Kidney epithelial cell (primary cell): ENCODE measurements at regions not wholly inside any gene's neighbourhood (a gene's known extent, or its start where the extent isn't known, plus 50 kb on each side); places are given as distances from the start of the nearest gene placed in this dataset.
"Not testable (repeated sequence)": the region's sequence is repeated elsewhere in the genome, so short reads cannot be mapped to it uniquely, and the experiment has no call there.

Experiments
- DNase-seq: peaks from one replicate; pipeline ENCODE4 v3.0.0-alpha.2; 2010; ENCODE audit warnings: low read depth
- H3K27me3 ChIP-seq: 2 replicates; pipeline ENCODE4 v1.6.0; 2011; ENCODE audit warnings: low read length; ENCODE audit not compliant: control insufficient read depth, insufficient read depth
- H3K36me3 ChIP-seq: 2 replicates; pipeline ENCODE4 v1.5.1; 2011; ENCODE audit warnings: low read length; ENCODE audit not compliant: control insufficient read depth, insufficient read depth
- H3K4me3 ChIP-seq: 2 replicates; pipeline ENCODE4 v1.5.1; 2011; ENCODE audit warnings: low read depth, mild to moderate bottlenecking, control low read depth, low read length
- CTCF ChIP-seq: IDR thresholded peaks from 2 replicates; pipeline ENCODE4 v1.5.1; 2011; ENCODE audit warnings: mild to moderate bottlenecking, moderate library complexity, low read length, control low read depth, inconsistent platforms; ENCODE audit not compliant: insufficient read depth, poor library complexity, severe bottlenecking

- no peak for DNase-seq
- Histone ChIP-seq H3K4me3 (no peak overlapping the region), H3K36me3 (no peaks in the 10 kb centered on the region), H3K27me3 (no peaks in the 10 kb centered on the region)
- TF ChIP-seq CTCF, result no peak
Measured at GRCh38 chr7:45420843-45421495, 153.2 kb upstream of the ADCY1 start.

- Histone ChIP-seq H3K27me3 (no peaks in the 10 kb centered on the region), H3K36me3 (no peaks in the 10 kb centered on the region), H3K4me3 (no peak overlapping the region)
- DNase-seq, result no peak
- no peak for TF ChIP-seq CTCF
Measured at GRCh38 chr7:45421806-45422205, 152.4 kb upstream of the ADCY1 start.

GRCh38 chr7:45430397-45430796 lies 143.8 kb upstream of the ADCY1 start:
- H3K36me3 ChIP-seq, result no peaks in the 10 kb centered on the region
- no peak overlapping the region for H3K4me3 ChIP-seq
- H3K27me3 ChIP-seq, result no peaks in the 10 kb centered on the region
- DNase-seq, result no peak
- TF ChIP-seq CTCF, result no peak

DNA sequence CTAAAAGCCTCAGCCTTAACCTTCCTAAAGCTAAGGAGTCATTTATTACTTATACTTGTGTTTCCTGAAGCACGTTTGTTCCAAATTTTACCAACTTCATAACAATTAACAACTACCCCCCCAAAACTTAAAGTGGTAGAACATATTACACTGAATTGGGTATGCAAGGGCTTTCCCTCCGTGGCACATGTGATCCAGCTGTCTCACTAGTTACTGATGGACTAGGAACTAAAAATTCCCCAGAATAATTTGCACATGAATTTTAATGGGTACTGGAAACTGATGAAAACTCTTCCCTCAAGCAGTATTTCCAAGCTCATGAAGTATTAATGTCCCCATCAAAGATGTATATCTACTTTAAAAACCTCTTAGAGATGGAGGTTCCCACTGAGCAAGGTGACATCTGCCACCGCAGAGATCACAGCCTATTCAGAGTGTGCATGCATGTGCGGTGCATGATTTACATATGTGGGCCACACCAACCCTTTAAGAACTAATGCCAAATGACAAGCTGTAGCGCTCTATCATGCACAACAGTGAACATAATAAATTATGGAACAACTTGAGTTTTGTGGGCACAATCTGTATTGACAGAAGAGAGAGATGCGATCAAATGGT lies 139.9 kb upstream of the ADCY1 start:
- no peaks in the 10 kb centered on the region for H3K36me3 ChIP-seq
- no peak for TF ChIP-seq CTCF
- no peaks in the 10 kb centered on the region for H3K27me3 ChIP-seq
- no peak for DNase-seq
- H3K4me3 ChIP-seq, result no peak overlapping the region

GRCh38 chr7:45435131-45435530 lies 139.0 kb upstream of the ADCY1 start:
- Histone ChIP-seq H3K36me3 (no peaks in the 10 kb centered on the region), H3K4me3 (no peak overlapping the region), H3K27me3 (no peaks in the 10 kb centered on the region)
- TF ChIP-seq CTCF, result no peak
- DNase-seq, result no peak

DNA sequence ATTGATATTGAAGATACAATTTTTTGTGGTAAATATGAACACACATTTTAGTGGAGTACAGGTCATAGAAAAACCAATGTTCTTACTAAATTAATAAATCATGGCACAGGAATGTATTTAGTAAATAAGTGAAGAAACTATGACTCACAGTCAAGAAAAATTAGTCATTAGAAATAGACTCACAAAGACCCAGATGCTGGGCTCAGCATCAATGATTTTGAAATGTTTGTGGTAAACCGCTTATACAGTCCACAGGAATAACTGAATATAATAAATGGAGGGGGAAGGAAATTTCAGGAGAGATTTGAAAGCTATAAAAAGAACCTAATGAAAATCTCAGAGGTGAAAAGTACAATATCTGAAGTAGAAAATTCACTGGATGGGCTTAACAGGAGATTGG lies 138.3 kb upstream of the ADCY1 start:
- peak; percentile 10 for DNase-seq
- TF ChIP-seq CTCF, result no peak
- no peak overlapping the region for H3K4me3 ChIP-seq
- no peaks in the 10 kb centered on the region for H3K36me3 ChIP-seq
- H3K27me3 ChIP-seq, result no peaks in the 10 kb centered on the region

DNA sequence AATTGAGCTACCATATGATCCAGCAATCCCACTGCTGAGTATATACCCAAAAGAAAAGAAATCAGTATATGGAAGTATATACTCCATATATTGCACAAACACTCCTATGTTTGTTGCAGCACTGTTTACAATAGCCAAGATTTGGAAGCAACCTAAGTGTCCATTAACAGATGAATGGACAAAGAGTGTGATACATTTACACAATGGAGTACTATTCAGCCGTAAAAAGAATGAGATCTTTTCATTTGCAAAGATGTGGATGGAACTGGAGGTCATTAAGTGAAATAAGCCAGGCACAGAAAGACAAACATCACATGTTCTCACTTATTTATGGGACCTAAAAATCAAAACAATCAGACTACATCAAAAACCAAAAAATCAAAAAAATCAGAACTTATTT lies 133.4 kb upstream of the ADCY1 start:
- not testable (repeated sequence) for H3K4me3 ChIP-seq, H3K27me3 ChIP-seq, DNase-seq, H3K36me3 ChIP-seq
